Lung (tissue), 11 donors: ENCODE measurements at regions not wholly inside any gene's neighbourhood (a gene's known extent, or its start where the extent isn't known, plus 50 kb on each side); places are given as distances from the start of the nearest gene placed in this dataset.

Experiments used
- ATAC-seq: fragments of 200-7000 bp; cut with Tn5 transposase; one replicate; pipeline ENCODE4 v1.9.1; 2020; ENCODE audit warnings: moderate number of reproducible peaks; ENCODE audit not compliant: insufficient read depth, low FRiP score
- DNase-seq, 3 donors: peaks; one replicate each; pipeline ENCODE4 v3.0.0-alpha.2; 2013 to 2017
- H3K27ac ChIP-seq, 2 donors: one replicate each; pipeline ENCODE4 v1.5.1; 2013; ENCODE audit warnings: mild to moderate bottlenecking in 2 of 2, moderate library complexity in 2 of 2, control low read depth in 1 of 2, inconsistent platforms in 1 of 2, low read depth in 1 of 2, low read length in 1 of 2
- H3K27me3 ChIP-seq, 3 donors: one replicate each; pipeline ENCODE4 v1.5.1; 2013; ENCODE audit warnings: low read length in 2 of 3; ENCODE audit not compliant: control insufficient read depth in 3 of 3, insufficient read depth in 3 of 3
- H3K36me3 ChIP-seq, 4 donors: one replicate each; pipeline ENCODE4 v1.5.1; 2013; ENCODE audit warnings: low read length in 4 of 4, mild to moderate bottlenecking in 1 of 4, moderate library complexity in 1 of 4; ENCODE audit not compliant: control insufficient read depth in 4 of 4, insufficient read depth in 4 of 4
- H3K4me1 ChIP-seq, 5 donors: one replicate each; pipeline ENCODE4 v1.5.1; 2013; ENCODE audit warnings: low read length in 5 of 5, mild to moderate bottlenecking in 2 of 5, moderate library complexity in 1 of 5; ENCODE audit not compliant: control insufficient read depth in 5 of 5, insufficient read depth in 5 of 5
- H3K4me3 ChIP-seq: one replicate; pipeline ENCODE4 v1.5.1; 2013; ENCODE audit warnings: mild to moderate bottlenecking, control low read depth, moderate library complexity
- H3K9ac ChIP-seq, 2 donors: one replicate each; pipeline ENCODE4 v1.5.1; 2013; ENCODE audit warnings: low read length in 2 of 2, control low read depth in 1 of 2; ENCODE audit not compliant: insufficient read depth in 1 of 2
- H3K9me3 ChIP-seq, 4 donors: one replicate each; pipeline ENCODE4 v1.5.1; 2013; ENCODE audit warnings: low read length in 3 of 4, mild to moderate bottlenecking in 1 of 4, moderate library complexity in 1 of 4; ENCODE audit not compliant: control insufficient read depth in 4 of 4, insufficient read depth in 3 of 4
- WGBS, 2 donors: extraction: QIAGEN DNeasy Blood & Tissue Kit; methylation state at CpG; one replicate each; pipeline ENCODE4 v1.1.7; 2013; 5-methylcytosine and 5-hydroxymethylcytosine counted together
- TF ChIP-seq, protein P1 (sequence below): IDR thresholded peaks from 2 replicates; pipeline ENCODE4 v1.5.1; 2012; ENCODE audit warnings: mild to moderate bottlenecking; ENCODE audit errors: control extremely low read depth, extremely low read depth
- donor health status: control.
- donor health status: control.
- donor health status: Bipolar disorder and iron deficiency.
- donor health status: healthy.
- donor health status: DM: yes; HTN: yes; CAD: no.

DNA sequence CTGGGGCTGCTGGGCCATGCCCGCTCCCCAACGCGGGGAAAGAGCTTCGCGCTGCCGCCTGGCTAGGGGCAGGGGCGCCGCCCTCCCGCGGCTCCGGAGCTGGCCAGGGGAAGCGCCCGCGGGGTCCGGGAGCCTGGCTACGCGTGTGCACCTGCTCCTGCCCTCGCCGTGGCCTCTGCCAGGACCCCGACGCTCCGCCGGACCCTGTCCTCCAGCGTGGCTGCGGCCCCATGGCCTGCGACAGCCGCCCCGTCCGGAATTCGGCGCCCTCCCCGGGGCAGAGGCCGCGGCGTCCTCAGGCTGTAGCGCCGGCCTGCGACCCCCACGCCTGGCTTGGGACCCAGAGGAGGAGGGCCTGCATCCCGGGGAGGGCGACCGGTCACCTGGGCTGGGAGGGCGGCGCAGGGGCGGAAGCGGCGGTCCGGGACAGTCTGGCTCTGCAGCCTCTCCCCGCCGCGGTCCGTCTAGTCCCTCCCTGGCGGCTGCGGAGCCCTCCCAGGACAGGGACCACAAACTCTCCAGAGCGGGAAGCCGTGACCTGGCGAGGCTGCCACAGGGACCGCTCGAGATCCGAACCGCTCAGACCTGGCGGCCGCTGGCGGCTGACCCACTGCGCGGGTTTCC is 85.6 kb downstream of the ALG10 start:
- peaks cover 0 to 2% (median 0%) of the 10 kb centered on the region in 5 donors for H3K4me1 ChIP-seq
- ATAC-seq (peak; percentile 31), DNase-seq (no peak)
- no peak overlapping the region for H3K27ac ChIP-seq
- peaks cover 0 to 15% (median 0%) of the 10 kb centered on the region in 3 donors for H3K27me3 ChIP-seq
- no peak overlapping the region for H3K9ac ChIP-seq
- TF ChIP-seq, protein P1, sequence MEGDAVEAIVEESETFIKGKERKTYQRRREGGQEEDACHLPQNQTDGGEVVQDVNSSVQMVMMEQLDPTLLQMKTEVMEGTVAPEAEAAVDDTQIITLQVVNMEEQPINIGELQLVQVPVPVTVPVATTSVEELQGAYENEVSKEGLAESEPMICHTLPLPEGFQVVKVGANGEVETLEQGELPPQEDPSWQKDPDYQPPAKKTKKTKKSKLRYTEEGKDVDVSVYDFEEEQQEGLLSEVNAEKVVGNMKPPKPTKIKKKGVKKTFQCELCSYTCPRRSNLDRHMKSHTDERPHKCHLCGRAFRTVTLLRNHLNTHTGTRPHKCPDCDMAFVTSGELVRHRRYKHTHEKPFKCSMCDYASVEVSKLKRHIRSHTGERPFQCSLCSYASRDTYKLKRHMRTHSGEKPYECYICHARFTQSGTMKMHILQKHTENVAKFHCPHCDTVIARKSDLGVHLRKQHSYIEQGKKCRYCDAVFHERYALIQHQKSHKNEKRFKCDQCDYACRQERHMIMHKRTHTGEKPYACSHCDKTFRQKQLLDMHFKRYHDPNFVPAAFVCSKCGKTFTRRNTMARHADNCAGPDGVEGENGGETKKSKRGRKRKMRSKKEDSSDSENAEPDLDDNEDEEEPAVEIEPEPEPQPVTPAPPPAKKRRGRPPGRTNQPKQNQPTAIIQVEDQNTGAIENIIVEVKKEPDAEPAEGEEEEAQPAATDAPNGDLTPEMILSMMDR: no peak
- whole genome bisulfite sequencing, 2 donors: 10 to 24% methylated on average over 49 to 66 of the region's 66 CpGs
- H3K4me3 ChIP-seq: no peak overlapping the region
- H3K36me3 ChIP-seq: no peaks in the 10 kb centered on the region
- H3K9me3 ChIP-seq: peaks cover 0 to 4% (median 0%) of the 10 kb centered on the region in 4 donors

DNA sequence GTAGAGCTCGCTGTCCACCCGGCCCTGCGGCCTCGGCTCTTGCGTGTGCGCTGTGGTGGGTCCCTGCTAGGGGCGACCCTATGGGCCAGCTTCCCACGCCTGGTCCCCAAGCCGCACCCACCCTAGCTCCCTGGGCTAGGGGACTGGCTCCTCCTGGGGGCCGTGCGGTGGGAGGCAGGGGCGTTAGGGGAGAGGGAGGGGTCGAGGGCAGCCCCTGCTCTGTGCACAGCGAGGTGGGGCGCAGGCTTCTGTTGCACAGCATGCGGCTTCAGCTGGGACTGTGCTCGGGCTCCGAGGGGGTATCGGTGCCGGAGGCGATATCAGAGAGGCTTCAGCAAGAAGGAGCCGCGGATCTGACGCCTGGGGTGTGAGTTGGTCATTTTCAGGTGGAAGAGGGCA is 86.1 kb downstream of the ALG10 start:
- WGBS, 2 donors: 34 to 46% methylated on average over 24 of the region's 24 CpGs
- DNase-seq (no peak), ATAC-seq (no peak)
- no peak overlapping the region for H3K4me3 ChIP-seq
- TF ChIP-seq, protein P1: no peak
- peaks cover 0 to 4% (median 0%) of the 10 kb centered on the region in 4 donors for H3K9me3 ChIP-seq
- H3K36me3 ChIP-seq: no peaks in the 10 kb centered on the region
- peaks cover 0 to 2% (median 0%) of the 10 kb centered on the region in 5 donors for H3K4me1 ChIP-seq
- no peak overlapping the region for H3K27ac ChIP-seq
- H3K9ac ChIP-seq: no peak overlapping the region
- H3K27me3 ChIP-seq: peaks cover 0 to 15% (median 0%) of the 10 kb centered on the region in 3 donors

DNA sequence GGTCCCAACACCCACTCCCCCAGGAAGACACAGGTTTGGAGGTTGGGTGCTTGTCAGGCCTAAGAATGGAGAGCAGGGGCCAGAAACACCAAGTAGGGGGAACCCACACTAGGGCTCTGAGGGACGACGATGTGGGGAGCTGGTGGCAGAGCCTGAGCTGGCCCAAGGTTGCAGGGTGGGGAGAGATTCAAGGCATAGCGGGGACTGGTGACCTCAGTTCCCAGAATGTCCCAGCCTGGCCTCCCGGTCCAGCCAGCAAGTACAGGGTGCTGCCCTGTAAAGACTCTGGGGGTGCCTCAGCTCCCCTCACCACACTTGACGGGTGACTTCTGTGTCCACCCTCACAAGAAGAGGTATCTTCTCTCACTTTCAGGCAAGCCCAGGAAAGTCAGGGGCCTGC is 86.7 kb downstream of the ALG10 start:
- DNase-seq: no peak
- Histone ChIP-seq H3K4me1 (peaks cover 0 to 2% (median 0%) of the 10 kb centered on the region in 5 donors), H3K9ac (no peak overlapping the region), H3K4me3 (no peak overlapping the region), H3K27ac (no peak overlapping the region), H3K9me3 (peaks cover 0 to 4% (median 0%) of the 10 kb centered on the region in 4 donors), H3K36me3 (no peaks in the 10 kb centered on the region), H3K27me3 (peaks cover 0 to 15% (median 0%) of the 10 kb centered on the region in 3 donors)
- TF ChIP-seq, protein P1: no peak
- no peak for ATAC-seq
- WGBS, 2 donors: 89 to 96% methylated on average over 5 of the region's 5 CpGs
